Stimulated activated CD4-positive, alpha-beta T cell treated with anti-CD3 and anti-CD28 coated beads, Interleukin-1b, Interleukin-23, amount 100 ng/mL, for 48 hours (primary cell): ENCODE measurements at regions not wholly inside any gene's neighbourhood (a gene's known extent, or its start where the extent isn't known, plus 50 kb on each side); places are given as distances from the start of the nearest gene placed in this dataset.
"Not testable (repeated sequence)": the region's sequence is repeated elsewhere in the genome, so short reads cannot be mapped to it uniquely, and the experiment has no call there.

ENCODE experiments used
- DNase-seq: peaks from one replicate; pipeline ENCODE4 v3.0.0-alpha.2; 2020

- DNase-seq = not testable (repeated sequence)
Measured at GRCh38 chr17:16869531-16870252, 102.2 kb downstream of the TNFRSF13B start.

GRCh38 chr17:16868616-16869015 is 103.3 kb downstream of the TNFRSF13B start:
- not testable (repeated sequence) for DNase-seq

- not testable (repeated sequence) for DNase-seq
Measured at GRCh38 chr17:16867545-16867944, 104.4 kb downstream of the TNFRSF13B start.

GRCh38 chr17:16866841-16867240 is 105.1 kb downstream of the TNFRSF13B start:
- DNase-seq = not testable (repeated sequence)

DNA sequence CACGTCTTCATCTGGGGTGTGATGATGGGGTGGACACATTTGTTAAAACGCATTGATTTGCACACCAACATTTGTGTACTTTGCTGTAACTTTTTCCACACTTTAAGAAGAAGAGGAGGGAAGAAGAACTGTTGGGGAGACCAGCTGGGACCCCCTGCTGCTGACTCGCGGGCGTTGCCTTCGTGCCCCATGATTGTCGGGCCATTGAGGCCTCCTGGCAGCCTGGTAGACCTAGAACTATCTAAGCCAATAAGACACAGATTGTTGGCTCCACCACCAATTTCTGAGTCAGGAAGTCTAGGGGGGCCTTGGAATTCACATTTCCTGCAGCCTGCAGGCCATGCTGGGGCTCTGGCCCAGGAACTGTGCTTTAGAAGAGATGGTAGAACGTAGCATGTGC is 105.5 kb downstream of the TNFRSF13B start:
- no peak for DNase-seq

DNA sequence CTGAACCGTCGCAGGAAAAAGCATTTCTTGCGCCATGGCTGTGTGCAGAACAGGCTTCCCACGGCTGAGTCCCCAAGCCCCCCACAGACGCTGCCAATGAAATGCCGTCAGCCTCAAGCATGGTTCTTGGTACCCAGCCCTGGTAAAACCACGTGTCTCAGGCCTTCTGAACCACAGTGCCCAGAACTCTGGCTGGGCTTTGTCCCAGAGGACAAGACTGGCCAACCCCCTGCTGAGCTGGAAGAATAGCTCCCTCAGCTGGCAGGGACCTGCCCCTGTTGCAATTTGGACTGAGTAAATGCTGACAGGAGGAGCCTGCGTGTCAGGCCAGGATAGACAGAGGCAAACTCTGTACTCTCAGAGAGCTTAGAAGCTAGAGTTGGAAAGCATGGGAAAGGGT is 106.2 kb downstream of the TNFRSF13B start:
- DNase-seq = not testable (repeated sequence)

- not testable (repeated sequence) for DNase-seq
Measured at GRCh38 chr17:16865077-16865613, 106.8 kb downstream of the TNFRSF13B start.

GRCh38 chr17:16864462-16865076 is 107.3 kb downstream of the TNFRSF13B start:
- DNase-seq = not testable (repeated sequence)

DNA sequence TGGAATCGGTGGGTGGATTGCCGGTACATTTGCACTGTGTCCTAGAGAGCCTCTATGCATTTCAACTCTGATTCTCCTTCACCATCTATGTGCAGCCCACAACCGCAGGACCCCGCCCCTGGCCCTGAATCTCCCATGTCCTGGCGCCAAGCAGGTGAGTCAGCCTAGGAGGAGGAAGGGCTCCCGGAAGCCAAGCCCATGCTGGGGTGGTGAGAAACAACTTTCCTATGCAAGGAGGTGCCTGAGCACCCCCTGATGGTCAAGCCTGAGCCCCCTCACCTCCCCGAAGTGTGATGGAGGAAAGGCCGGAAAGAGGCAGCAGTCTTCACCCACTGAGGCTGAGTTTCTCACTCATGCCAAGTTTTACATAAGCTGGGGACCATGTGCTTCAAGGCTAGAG is 110.8 kb downstream of the TNFRSF13B start:
- not testable (repeated sequence) for DNase-seq

DNA sequence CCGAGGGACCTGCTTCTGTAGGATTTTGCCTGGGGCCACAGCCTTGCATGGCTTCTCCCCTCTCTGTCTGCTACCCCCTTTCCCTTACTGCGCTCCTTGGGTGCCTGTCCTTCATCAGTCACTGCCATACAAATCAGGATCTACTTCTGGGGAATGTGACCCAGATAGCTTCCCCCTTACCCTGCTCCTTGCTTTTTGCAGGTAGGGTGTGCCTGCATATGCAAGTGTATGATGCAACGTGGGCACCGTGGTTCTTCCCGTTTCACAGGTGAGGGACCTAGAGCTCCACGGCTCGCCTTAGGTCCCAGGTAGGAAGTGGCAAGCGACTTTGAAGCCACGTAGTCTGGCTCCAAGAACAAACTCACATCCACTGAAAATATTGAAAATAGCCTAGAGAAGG is 111.5 kb downstream of the TNFRSF13B start:
- not testable (repeated sequence) for DNase-seq

GRCh38 chr17:16859515-16859914 is 112.4 kb downstream of the TNFRSF13B start:
- not testable (repeated sequence) for DNase-seq

DNA sequence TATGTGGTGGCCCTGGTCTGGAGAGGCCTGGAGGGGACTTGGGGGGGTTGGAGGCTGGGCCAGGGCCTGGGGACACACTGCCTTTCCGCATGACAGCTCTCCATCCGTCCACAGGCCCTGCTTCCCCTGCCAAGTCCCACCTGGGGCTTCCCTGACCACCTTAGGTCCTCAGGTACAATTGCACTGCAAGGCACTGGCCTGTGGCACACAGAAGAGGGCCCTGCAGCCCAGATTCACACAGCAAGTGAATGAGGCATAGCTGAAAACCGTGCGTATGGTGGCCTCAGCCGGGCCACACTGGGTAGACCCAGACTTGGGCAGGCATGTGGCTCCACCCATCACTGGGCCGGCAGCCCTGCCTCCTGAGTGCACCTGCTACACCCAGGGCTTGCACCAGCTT is 114.2 kb downstream of the TNFRSF13B start:
- DNase-seq = not testable (repeated sequence)

- not testable (repeated sequence) for DNase-seq
Measured at GRCh38 chr17:16856846-16857245, 115.1 kb downstream of the TNFRSF13B start.

DNA sequence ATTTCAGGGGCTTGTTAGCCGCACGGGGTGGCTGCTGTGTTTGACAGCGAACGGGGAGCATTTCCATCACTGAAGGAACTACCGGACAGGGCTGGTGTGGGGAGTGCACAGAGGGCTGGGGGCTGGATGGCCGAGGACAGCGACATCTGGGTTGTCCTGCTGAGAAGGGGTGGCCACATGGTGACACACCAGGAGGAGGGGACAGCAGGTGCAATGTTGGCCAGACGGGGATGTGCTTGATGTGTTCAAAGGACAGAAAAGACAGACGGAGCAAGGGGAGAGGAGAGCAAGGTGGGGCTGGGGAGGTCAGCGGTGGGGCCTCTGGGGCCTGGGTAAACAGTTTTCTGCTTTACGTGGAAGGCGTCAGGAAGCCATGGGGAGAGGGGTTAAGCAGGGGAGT is 115.7 kb downstream of the TNFRSF13B start:
- DNase-seq = not testable (repeated sequence)

- not testable (repeated sequence) for DNase-seq
Measured at GRCh38 chr17:16854636-16855035, 117.3 kb downstream of the TNFRSF13B start.

GRCh38 chr17:16853661-16854320 is 118.1 kb downstream of the TNFRSF13B start:
- no peak for DNase-seq

DNA sequence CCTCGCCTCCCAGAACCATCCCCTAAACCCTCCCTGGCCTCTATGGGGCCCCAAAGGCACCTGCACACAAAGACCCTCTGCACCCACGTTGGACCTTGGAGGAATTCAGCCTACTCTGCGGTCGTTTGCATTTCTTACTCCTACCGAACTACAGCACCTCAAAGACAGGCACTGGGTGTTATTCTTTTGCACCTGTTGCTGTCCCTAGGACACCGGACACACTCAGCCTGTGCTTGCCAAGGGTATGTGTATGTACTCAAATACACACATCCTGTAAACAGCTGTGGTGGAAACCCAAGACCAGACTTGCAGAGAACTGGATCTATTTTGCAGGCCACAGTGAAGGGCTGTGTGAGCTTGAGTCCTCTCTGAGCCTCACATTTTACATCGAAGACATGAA is 122.1 kb downstream of the TNFRSF13B start:
- not testable (repeated sequence) for DNase-seq

GRCh38 chr17:16848997-16849396 is 122.9 kb downstream of the TNFRSF13B start:
- DNase-seq = not testable (repeated sequence)

GRCh38 chr17:16845098-16845497 is 126.8 kb downstream of the TNFRSF13B start:
- not testable (repeated sequence) for DNase-seq

- not testable (repeated sequence) for DNase-seq
Measured at GRCh38 chr17:16844669-16845068, 127.2 kb downstream of the TNFRSF13B start.

DNA sequence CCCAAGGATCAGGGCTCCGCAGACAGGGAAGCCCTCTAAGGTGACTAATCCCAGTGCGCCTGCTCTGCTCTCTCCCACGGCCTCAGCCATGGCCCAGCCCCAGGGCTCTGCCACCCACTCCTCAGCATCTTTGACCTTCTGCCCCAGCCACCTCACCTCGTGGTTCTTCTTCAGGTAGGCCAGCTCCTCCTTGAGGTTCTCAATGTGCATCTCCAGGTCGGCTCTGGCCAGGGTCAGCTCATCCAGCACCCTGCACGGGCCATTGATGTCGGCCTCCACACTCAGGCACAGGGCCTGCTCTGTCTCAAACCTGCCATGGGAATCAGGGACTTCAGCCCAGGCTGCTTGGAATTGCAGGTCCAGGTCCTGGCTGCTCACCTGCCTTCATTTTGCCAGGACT is 128.4 kb downstream of the TNFRSF13B start:
- DNase-seq = not testable (repeated sequence)

GRCh38 chr17:16842346-16842745 is 129.6 kb downstream of the TNFRSF13B start:
- DNase-seq = not testable (repeated sequence)

GRCh38 chr17:16841896-16842295 is 130.0 kb downstream of the TNFRSF13B start:
- not testable (repeated sequence) for DNase-seq
